HG02973 (cell line): ENCODE measurements at regions not wholly inside any gene's neighbourhood (a gene's known extent, or its start where the extent isn't known, plus 50 kb on each side); places are given as distances from the start of the nearest gene placed in this dataset.

Experiments used
- ATAC-seq: cut with Tn5 transposase; IDR thresholded peaks from one replicate; pipeline ENCODE4 v1.9.1; 2021; ENCODE audit warnings: moderate library complexity; ENCODE audit not compliant: unreplicated experiment

- no peak for ATAC-seq
These were observed 194.0 kb downstream of the LRATD1 start for GRCh38 chr2:14826518-14826917.

DNA sequence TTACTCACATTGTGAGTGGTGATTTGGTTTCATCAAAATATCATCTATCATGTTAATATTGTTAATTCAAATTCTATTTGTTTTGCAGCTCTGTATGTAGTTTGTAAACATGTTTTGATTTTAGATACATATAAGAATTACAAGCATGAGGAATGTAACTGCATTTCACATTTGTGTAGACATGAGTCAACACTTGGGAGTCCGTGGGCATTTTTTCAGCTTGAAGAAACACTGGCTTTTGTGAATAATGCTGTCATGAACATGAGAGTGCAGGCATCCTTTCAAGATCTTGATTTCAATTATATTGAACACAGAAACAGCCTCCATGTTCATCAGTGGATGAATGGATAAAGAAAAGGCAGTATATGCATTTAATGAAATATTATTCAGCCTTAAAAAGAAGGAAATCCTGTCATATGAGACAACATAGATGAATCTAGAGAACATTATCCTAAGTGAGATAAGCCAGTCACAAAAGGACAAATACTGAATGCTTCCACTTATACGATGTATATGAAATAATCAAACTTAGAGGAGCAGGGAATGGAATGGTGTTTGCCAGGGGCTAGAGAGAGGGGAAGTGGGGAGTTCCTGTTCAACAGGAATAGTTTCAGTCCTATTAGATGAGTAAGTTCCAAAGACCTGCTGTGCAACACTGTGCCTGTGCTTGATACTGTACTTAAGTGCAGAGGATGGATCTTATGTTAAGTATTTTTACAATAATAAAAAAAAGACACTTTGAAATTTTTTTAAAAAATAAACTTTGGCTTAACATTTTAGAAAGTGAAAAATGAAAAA, 194.9 kb downstream of the LRATD1 start:
- no peak for ATAC-seq

DNA sequence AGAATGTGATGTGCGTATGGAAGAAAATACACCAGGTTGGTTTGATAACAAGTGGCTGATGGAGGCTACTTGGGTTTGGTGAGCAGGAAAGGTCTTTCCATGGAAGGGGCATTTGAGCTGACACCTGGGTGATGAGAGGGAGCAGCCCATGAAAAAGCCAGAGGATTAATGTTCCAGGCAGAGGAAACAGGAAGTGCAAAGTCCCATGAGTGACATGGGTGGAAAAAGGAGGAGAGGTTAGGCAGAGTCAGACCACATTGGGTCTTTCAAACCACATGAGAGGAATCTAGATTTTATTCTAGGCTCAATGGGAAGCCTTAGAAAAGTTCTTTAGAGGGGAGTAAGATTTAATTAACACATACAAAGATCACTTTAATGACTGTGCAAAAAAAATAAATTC, 195.7 kb downstream of the LRATD1 start:
- ATAC-seq: no peak

GRCh38 chr2:14828968-14829367, 196.5 kb downstream of the LRATD1 start:
- ATAC-seq: no peak

GRCh38 chr2:14831458-14831857, 198.9 kb downstream of the LRATD1 start:
- ATAC-seq: no peak

- peak; percentile 54 for ATAC-seq
These were observed 211.1 kb downstream of the LRATD1 start for GRCh38 chr2:14843507-14844204.

GRCh38 chr2:14855751-14856150, 223.2 kb downstream of the LRATD1 start:
- ATAC-seq: no peak

DNA sequence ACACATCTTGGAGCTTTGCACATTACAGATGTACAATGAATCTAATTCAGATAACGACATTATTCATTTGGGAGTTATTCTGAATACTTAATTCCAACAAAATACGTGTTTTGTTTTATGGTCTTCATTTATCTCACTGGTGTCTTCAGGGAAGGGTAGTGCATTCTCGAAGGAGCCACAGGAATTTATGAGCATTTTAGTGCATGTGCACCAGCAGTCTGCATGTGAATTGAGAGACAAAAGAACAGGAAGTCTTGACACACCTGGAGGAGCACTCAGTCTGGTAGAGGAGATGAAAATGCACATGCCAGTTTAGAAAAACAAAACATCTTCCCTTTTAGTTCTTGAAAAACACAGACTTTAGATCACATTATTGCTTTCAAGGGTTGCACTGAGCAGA, 228.7 kb downstream of the LRATD1 start:
- ATAC-seq: no peak

GRCh38 chr2:14866736-14867352, 234.3 kb downstream of the LRATD1 start:
- no peak for ATAC-seq

DNA sequence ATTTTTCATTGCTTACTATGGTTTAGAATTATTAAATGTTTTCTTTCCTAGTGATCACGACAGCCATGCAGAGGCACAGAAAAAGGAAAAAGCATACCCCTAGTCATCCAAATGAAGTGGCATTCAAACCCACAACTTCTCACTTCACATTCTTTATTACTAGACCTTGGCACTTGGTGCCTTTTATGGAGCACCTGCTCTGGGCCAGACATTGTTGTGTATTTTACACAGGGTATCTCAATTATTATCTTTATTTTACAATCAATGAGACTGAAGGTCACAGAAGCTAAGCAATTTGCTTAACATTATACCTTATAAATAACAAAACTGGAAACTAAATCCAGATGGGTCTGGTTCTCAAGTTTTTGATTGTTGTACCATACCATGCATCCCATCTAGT, 235.3 kb downstream of the LRATD1 start:
- ATAC-seq: no peak

- ATAC-seq: no peak
These were observed 240.3 kb downstream of the LRATD1 start for GRCh38 chr2:14872779-14873325.

- ATAC-seq: no peak
These were observed 249.3 kb downstream of the LRATD1 start for GRCh38 chr2:14881651-14882327.

GRCh38 chr2:14884651-14885050, 252.1 kb downstream of the LRATD1 start:
- ATAC-seq: no peak

DNA sequence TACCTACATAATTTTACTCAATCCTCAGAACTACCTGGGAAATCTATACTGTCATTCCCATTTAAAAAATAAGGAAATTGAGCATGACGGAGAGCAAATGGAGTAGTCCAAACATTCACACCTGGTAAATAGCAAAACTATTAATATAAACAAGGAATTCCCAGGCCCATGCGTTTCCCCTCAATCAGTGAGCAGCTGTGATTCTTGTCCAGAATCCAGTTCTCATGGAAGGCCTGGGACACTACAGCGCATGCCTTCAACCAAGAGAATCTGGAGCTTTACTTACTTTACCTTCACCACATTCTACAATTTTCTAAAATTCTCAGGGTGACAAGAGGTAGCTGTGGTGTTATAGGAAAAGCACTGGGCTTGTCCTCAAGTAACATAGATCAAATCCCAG, 259.0 kb downstream of the LRATD1 start:
- no peak for ATAC-seq

DNA sequence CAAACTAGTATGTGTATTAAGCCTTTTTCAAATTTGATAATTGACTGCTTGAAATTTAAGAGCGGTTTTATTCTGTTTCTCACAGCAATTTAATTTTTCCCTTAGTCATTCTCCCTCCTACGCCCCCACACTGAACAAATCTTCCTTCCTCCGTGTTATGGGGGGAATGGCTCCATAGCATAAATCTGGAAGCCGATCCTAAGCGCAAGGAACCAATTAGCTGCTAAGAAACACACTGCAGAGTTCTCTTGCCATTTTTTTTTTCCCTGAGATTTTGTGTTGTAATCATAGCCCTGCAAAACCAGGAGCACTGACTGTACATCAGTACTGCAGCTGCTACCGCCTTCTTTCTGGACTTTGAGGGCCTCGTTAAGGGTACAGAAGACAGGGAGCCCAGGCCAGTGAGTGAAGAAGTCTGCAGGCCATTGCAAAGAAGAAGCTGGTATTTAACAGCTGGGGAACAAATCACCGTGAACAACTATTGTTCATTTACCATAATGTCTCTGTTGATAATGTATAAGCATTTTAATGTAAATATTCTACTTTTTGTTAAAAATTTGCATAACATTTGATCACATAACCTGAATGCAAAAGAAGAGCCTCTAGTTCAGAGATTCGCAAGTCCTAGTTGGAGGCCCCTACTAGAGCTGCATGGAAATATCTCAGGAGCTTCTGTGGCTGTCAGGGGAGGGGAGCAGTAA, 264.0 kb downstream of the LRATD1 start:
- no peak for ATAC-seq

DNA sequence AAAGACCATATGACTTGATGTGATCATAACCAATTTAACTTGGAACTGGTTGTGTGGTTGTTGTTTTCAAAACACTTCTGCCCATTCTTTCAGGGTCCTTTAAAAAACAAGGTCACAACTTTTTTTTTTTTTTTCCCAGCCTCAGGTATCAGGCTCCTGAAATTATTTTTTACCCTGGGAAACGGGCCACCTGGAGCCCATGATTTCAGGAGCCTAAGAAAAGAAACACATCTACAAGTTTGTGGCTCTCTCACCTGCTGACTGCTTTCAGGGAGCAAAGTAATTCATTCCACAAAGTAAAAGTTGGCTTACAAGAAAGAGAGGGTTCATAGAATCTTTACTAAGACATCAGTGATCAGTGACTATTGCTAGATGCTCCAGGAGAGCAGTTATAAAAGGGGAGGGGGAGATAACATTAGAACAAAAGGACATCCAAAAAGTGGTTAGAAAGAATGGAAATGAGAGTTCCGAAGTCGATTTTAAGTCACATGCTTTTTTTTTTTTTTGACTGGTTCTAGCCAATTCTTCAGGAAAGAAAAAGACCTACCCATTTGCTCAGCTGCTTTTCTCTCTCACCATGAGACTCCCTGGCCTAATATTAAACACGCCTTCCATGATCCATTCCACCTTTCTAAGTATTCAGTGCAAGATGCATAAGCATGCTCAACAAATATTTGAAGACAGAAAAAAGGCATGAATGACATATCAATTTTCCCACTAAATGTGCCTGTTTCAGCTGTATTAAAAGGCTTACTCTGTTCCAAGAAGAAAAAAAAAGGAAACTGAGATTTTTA, 267.3 kb downstream of the LRATD1 start:
- ATAC-seq: no peak

- no peak for ATAC-seq
These were observed 269.2 kb downstream of the LRATD1 start for GRCh38 chr2:14901737-14902136.

DNA sequence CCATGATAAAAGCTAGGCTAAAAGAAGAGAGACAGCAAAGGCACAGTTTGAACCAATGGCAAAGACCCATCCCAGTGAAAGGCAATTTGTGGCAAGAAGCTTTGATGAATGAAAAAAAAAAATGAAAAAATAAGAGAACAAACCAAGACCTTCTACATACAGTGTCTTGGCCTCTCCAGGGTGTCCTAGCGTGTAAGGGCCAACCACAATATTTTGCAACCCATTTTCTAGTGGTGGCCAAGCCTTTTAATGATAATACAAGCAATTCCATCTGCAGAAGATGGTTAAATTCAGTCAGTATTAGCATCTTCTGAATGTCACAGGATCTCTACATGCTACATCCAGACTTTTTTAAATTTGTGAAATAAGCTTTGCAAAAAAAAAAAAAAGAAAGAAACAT, 270.4 kb downstream of the LRATD1 start:
- no peak for ATAC-seq

- peak; percentile 100 for ATAC-seq
These were observed 271.3 kb downstream of the LRATD1 start for GRCh38 chr2:14903709-14904374.
